GM18870 (cell line): ENCODE measurements at regions not wholly inside any gene's neighbourhood (a gene's known extent, or its start where the extent isn't known, plus 50 kb on each side); places are given as distances from the start of the nearest gene placed in this dataset.

Source experiments
- ATAC-seq: cut with Tn5 transposase; IDR thresholded peaks from one replicate; pipeline ENCODE4 v1.9.1; 2021; ENCODE audit warnings: moderate library complexity; ENCODE audit not compliant: unreplicated experiment

DNA sequence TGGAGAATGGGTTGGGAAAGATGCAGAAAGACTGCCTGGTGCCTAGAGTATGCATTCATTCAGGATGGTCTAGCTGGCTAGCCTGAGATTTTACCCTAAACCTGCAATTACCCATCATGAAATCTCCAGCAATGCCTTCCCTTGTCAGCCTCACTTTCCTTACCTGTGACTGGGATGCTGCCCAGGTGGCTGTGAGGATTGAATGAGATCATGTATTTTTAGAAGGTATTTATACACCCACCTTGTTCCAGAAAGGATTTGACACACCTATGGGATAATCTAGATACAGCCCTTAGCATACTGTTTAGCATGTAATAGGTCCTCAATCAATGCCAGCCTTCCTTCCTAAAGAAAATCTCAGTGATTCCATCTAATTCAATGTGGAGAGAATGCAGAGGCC is 561.4 kb downstream of the CDK5RAP2 start:
- ATAC-seq = no peak

DNA sequence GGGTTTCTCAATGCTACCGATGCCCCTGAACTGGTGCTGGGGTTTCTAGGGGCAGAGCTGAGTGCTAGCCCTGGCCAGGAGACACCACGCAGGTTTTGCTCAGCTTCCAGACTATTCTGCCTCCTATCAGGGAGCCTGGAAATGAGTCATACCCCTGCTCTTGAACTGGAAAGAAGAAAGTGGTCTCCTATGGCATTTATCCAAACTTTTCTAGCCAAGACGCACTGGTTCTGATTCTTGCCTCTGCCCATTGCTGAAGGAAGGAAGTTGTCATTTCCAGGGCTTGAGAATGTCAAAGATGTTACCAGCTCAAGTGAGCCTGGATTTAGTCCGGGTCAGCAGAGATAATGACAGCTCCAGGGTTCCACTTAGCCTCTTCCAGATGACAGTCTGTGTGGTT is 561.9 kb downstream of the CDK5RAP2 start:
- no peak for ATAC-seq

- no peak for ATAC-seq
Measured at GRCh38 chr9:120016231-120016630, 563.7 kb downstream of the CDK5RAP2 start.

DNA sequence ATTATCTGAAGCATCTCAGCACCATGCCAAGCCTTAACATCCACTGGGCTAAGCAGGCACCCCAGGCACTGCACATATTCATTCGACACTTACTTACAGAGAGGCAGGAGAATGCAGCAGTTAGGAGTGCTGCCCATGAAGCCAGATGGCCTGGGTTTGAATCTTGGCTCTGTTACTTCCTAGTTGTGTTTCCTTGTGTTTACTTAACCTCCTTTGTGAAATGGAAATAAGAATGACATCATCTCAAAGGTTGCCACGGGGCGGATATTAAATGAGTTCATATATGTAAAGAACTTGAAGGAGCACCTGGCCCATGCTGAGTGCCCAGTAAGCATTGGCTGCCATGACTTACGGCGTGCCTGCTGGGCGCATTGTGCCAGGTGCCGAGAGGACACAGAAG is 565.2 kb downstream of the CDK5RAP2 start:
- ATAC-seq = no peak

GRCh38 chr9:120009856-120010255 is 570.1 kb downstream of the CDK5RAP2 start:
- no peak for ATAC-seq

- no peak for ATAC-seq
Measured at GRCh38 chr9:120001536-120001935, 578.4 kb downstream of the CDK5RAP2 start.

- ATAC-seq = no peak
Measured at GRCh38 chr9:119998614-119999013, 581.4 kb downstream of the CDK5RAP2 start.

DNA sequence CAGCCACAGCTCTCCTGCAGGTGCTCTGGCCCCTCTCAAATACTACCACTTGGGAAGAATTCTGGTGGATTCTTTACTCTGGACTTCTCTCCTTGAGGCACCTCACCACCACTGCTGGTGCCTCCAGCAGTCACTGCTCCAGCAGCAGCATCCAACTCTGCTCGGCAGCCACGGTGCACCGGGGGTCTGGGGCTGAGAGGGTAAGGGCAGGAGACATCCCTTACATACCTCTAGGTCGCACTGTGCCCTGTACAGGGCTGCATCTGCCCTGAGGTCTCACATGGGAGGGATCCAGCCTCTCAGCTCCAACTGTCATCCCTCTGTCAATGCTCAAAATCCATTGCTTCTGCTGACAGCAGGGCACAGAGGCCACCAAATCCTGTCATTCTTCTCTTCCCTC is 588.2 kb downstream of the CDK5RAP2 start:
- no peak for ATAC-seq

DNA sequence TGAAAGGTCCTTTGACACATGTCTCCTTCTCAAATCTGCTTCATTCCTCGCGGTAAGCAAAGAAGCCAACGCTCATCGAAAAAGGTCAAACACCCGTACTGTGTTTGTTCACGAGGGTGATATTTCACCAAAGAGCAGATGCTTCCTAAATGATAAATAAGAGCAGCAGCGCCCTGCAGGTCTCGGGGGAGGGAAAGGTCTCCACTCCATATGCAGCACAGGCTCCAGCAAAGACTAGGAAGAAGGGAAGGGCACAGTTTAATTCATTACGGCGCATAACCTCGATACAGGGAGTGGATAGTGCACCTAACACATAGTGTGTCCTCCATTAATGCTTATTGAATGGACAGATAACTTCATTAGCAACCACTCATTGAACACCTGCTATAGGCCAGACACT is 593.3 kb downstream of the CDK5RAP2 start:
- no peak for ATAC-seq

DNA sequence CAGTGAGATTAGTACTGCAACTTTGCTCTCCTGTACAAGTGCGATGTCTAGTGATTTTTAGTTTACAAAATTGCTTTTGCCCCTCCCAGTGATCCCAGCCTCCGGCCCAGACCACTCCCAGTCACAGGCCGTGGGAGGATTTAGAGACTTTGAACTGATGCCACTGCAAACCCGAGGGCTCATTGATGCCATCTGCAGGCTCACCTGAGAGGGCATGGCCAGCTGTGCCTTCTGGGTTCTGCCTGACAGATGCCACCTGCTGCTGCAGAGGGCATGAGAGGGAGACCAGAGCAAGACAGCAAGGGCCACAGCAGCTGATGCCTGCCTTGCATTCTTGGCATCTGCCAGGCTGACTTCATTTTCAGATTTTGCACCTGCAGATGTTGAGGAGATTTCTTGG is 593.8 kb downstream of the CDK5RAP2 start:
- no peak for ATAC-seq

GRCh38 chr9:119974026-119974425 is 604.8 kb upstream of the BRINP1 start:
- no peak for ATAC-seq

GRCh38 chr9:119968836-119969707 is 599.8 kb upstream of the BRINP1 start:
- ATAC-seq = peak; percentile 73

DNA sequence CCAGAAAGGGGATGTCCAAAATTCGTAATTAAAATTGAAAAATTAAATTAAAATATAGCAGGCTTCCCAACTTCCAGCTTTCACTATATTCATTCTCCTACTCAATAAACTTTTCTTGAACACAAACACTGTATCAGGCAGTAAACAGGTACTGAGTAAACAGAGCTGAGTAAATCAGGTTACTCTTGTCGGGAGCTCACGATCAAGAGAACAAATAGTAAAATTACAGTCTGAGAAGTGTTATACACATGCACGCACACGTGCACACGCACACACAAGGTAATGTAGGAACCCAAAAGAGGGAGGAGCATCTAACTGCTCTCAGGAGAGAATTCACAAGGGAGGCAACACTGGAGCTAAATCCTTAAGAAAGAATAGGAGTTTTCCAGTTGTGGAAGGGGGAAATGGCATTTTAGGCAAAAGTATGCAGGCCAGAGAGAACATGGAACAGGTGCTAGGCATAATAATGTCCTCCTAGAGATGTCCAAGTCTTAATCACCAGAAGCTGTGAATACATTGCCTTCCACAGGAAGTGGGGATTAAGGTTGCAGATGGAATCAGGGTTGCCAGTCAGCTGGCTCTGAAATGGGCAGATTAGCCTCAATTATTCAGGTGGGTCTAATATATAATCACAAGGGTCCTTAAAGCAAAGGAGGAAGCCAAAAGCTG is 598.8 kb upstream of the BRINP1 start:
- no peak for ATAC-seq

- ATAC-seq = no peak
Measured at GRCh38 chr9:119963798-119964372, 594.6 kb upstream of the BRINP1 start.

DNA sequence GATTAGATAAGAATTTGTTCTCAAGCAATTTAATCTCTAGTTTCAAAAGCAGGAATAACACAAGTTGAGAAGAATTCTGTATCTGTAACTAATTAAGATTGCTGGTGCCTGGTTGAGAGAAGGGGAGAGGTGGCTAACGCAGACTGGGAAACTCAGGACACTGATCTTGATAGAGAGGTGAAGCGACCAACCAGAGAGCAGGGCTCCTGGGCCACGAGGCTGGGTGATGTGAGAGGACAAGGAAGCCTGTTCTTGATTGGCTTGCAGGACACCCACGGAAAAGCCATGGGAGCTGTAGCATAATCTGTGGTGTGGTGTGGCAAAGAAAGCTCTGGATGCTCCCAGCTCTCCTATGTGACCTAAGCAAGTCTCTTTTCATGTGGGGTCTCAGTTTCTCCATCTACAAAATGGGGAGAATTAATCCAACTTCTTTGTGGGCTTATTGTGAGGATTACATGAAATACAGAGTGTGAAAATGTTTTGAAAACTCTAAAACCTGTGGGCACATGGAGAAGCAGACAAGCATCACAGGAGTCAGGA is 594.1 kb upstream of the BRINP1 start:
- no peak for ATAC-seq

DNA sequence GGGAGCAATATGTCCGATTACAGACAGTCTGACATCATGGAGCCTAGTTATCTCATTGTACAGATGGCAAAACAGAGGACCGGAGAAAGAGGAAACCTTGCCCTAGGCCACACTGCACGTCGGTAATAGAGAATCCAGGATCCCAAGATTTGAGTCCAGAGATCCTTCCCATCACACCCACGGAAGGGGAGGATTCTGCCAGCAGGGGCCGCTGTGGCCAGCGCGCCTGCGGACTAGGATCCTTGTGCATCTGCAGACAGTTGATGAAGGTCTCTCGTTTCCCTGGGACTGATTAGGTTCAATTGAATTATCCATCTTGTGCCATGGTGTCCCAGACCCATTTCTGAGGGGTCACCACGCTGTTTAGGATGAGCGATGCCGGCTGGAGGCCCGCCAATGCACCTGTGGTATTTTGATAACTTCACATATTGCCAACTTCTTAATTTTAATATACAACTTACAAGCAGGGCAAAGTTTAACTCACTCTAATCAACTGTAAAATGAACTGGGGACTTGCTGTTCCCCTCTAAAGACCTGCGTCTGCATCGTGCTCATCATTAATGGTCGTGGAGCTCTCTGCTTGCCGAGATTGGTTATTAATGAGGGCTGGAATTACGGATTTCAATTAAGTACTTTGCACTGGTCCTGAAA is 592.7 kb upstream of the BRINP1 start:
- no peak for ATAC-seq

GRCh38 chr9:119959846-119960545 is 590.8 kb upstream of the BRINP1 start:
- no peak for ATAC-seq

DNA sequence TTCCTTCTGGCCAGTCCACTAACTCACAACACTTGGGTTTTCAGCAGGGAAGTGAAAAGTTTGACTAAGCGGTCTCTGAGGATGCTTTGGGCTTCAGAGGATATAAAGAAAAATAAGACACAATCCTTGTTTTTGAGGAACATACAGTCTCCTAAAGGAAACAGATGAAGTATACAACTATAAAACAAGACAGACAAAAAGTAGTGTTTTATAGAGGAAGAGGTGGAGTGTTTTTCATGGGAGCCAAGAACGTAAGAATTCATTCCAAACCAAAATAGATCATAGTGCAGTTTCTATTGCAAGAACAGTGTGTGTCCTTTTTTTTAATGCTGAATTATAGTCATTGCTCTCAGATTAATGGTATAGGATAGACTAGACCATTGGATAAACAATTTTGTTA is 586.9 kb upstream of the BRINP1 start:
- no peak for ATAC-seq

DNA sequence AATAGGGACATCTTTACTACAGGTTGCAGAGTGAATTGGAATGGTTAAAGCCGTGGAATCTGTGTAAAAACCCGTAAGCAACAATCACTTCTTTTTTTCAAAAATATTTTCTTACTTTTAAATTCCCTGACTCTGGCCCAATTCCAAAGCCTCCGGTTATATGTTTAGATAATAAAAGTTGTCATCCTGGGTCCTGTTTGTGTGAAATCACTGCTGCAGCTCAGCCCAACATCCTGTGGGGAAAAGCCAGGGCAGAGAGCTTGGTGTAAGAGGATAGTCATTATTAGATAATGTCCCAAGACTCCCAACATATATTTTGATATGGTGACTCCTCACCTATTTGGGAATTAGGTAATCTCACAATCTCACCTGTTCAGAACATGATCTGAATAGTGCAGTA is 586.0 kb upstream of the BRINP1 start:
- no peak for ATAC-seq

DNA sequence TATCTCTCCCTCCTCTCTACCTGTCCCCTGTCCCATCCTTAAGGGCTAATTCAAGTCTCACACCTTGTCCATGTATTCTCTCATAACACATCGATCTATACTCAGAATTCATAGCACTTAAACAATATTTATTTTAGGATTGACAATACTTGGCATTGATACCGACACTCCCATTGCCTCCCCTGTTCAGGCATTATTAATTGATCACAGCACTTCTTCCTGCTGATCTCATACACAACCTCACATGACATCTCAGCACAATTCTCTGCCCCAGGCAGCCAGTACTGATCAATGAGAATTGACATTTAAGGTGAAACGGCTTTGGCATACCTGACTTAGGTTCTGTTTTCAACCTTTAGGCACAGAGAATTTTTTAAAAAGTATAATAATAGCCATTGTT is 582.4 kb upstream of the BRINP1 start:
- ATAC-seq = no peak

GRCh38 chr9:119951090-119951489 is 581.9 kb upstream of the BRINP1 start:
- no peak for ATAC-seq
